Trophoblast cell (in vitro differentiated cells and primary cell): ENCODE measurements at regions not wholly inside any gene's neighbourhood (a gene's known extent, or its start where the extent isn't known, plus 50 kb on each side); places are given as distances from the start of the nearest gene placed in this dataset.

Experiments used
- DNase-seq, 2 donors: peaks; one replicate each; pipeline ENCODE4 v3.0.0-alpha.2; 2016
- H2AFZ ChIP-seq: 2 replicates; pipeline ENCODE4 v1.6.1; 2013; ENCODE audit warnings: low read length, moderate library complexity, mild to moderate bottlenecking; ENCODE audit not compliant: insufficient read depth, poor library complexity
- H2AK5ac ChIP-seq: 2 replicates; pipeline ENCODE4 v1.6.1; 2013; ENCODE audit warnings: mild to moderate bottlenecking, low read length
- H2BK120ac ChIP-seq: 2 replicates; pipeline ENCODE4 v1.6.1; 2013; ENCODE audit warnings: low read length, mild to moderate bottlenecking, moderate library complexity; ENCODE audit not compliant: insufficient read depth, poor library complexity
- H2BK12ac ChIP-seq: 2 replicates; pipeline ENCODE4 v1.6.1; 2013; ENCODE audit warnings: mild to moderate bottlenecking, low read length, moderate library complexity
- H2BK5ac ChIP-seq: 2 replicates; pipeline ENCODE4 v1.6.1; 2013; ENCODE audit warnings: low read length, low read depth, moderate library complexity, mild to moderate bottlenecking; ENCODE audit not compliant: poor library complexity
- H3K14ac ChIP-seq: 2 replicates; pipeline ENCODE4 v1.6.1; 2013; ENCODE audit warnings: mild to moderate bottlenecking, low read length
- H3K18ac ChIP-seq: 2 replicates; pipeline ENCODE4 v1.6.1; 2013; ENCODE audit warnings: mild to moderate bottlenecking, low read length
- H3K23ac ChIP-seq: 2 replicates; pipeline ENCODE4 v1.6.1; 2013; ENCODE audit warnings: low read length
- H3K27ac ChIP-seq: 2 replicates; pipeline ENCODE4 v1.5.1; 2013; ENCODE audit warnings: low read depth, mild to moderate bottlenecking, inconsistent platforms, low read length, moderate library complexity
- H3K27me3 ChIP-seq: 2 replicates; pipeline ENCODE4 v1.6.1; 2013; ENCODE audit warnings: inconsistent platforms, mild to moderate bottlenecking, low read length, moderate library complexity; ENCODE audit not compliant: insufficient read depth
- H3K36me3 ChIP-seq, 2 experiments: 1 replicate in 1 of 2; 2 replicates in 1 of 2; pipeline ENCODE4 v1.6.1; 2013; ENCODE audit warnings: low read length in 2 of 2, mild to moderate bottlenecking in 2 of 2, moderate library complexity in 1 of 2; ENCODE audit not compliant: insufficient read depth in 2 of 2, control insufficient read depth in 1 of 2
- H3K4ac ChIP-seq: 2 replicates; pipeline ENCODE4 v1.6.1; 2013; ENCODE audit warnings: low read depth, mild to moderate bottlenecking, low read length, moderate library complexity
- H3K4me1 ChIP-seq, 2 experiments: 1 replicate in 1 of 2; 2 replicates in 1 of 2; pipeline ENCODE4 v1.6.1; 2013; ENCODE audit warnings: low read length in 2 of 2, mild to moderate bottlenecking in 2 of 2, moderate library complexity in 1 of 2; ENCODE audit not compliant: insufficient read depth in 2 of 2, control insufficient read depth in 1 of 2
- H3K4me2 ChIP-seq: 2 replicates; pipeline ENCODE4 v1.6.1; 2013; ENCODE audit warnings: inconsistent platforms, mild to moderate bottlenecking, low read length, moderate library complexity
- H3K4me3 ChIP-seq: 2 replicates; pipeline ENCODE4 v1.5.1; 2013; ENCODE audit warnings: mild to moderate bottlenecking, low read depth, low read length, inconsistent platforms
- H3K79me1 ChIP-seq: one replicate; pipeline ENCODE4 v1.6.1; 2013; ENCODE audit warnings: low read length
- H3K79me2 ChIP-seq: 2 replicates; pipeline ENCODE4 v1.6.1; 2013; ENCODE audit warnings: low read length, mild to moderate bottlenecking; ENCODE audit not compliant: control insufficient read depth, insufficient read depth, poor library complexity
- H3K9ac ChIP-seq: 2 replicates; pipeline ENCODE4 v1.6.1; 2013; ENCODE audit warnings: mild to moderate bottlenecking, low read length
- H3K9me3 ChIP-seq: 2 replicates; pipeline ENCODE4 v1.6.1; 2013; ENCODE audit warnings: low read depth, mild to moderate bottlenecking, control low read depth, inconsistent platforms, low read length; ENCODE audit not compliant: insufficient read depth
- H4K12ac ChIP-seq: 2 replicates; pipeline ENCODE4 v1.6.1; 2013; ENCODE audit warnings: low read depth, mild to moderate bottlenecking, low read length, moderate library complexity
- H4K8ac ChIP-seq: 2 replicates; pipeline ENCODE4 v1.6.1; 2013; ENCODE audit warnings: low read depth, mild to moderate bottlenecking, low read length, moderate library complexity
- H4K91ac ChIP-seq: one replicate; pipeline ENCODE4 v1.6.1; 2013; ENCODE audit warnings: low read depth, mild to moderate bottlenecking, low read length, moderate library complexity
- WGBS: extraction: QIAGEN DNeasy Blood & Tissue Kit; methylation state at CpG from one replicate; pipeline ENCODE4 v1.1.7; 2013; ENCODE audit warnings: missing lambda C conversion rate; ENCODE audit not compliant: insufficient read length, insufficient coverage; ENCODE audit errors: extremely low coverage; 5-methylcytosine and 5-hydroxymethylcytosine counted together

DNA sequence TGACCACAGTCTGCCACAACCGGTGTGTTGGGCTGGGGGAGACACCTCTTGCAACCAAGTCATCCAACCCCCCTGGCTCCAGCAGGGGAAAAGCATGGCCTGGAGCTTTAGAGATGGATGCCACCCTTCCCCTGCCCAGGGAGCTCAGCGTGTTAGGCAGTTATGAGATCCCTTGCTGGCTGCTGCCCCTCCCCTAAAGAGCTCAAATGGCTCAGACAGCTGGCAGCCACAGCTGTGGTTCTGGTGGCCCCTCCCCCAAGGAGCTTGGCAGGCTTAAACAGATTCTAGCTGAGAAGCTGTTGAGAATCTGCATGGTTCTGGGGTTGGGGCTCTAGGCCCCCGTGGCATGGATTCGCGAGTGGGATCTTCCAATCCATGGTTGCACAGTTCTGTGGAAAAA lies 64.7 kb downstream of the TEX51 start:
- H2BK12ac ChIP-seq, result no peak overlapping the region
- no peaks in the 10 kb centered on the region for H3K27me3 ChIP-seq
- no peak overlapping the region for H3K14ac ChIP-seq
- no peaks in the 10 kb centered on the region for H3K79me1 ChIP-seq
- H3K4me1 ChIP-seq, result no peaks in the 10 kb centered on the region
- H2BK5ac ChIP-seq, result no peak overlapping the region
- no peak overlapping the region for H3K23ac ChIP-seq
- no CpG with 5 or more reads among the region's 5 CpGs for WGBS
- H2AFZ ChIP-seq, result no peak overlapping the region
- no peak overlapping the region for H4K91ac ChIP-seq
- H3K9me3 ChIP-seq, result peaks cover 2% of the 10 kb centered on the region
- no peak overlapping the region for H2BK120ac ChIP-seq
- no peak overlapping the region for H3K4ac ChIP-seq
- H4K12ac ChIP-seq, result no peak overlapping the region
- DNase-seq, result no peak
- no peak overlapping the region for H4K8ac ChIP-seq
- H3K4me2 ChIP-seq, result no peak overlapping the region
- no peak overlapping the region for H3K9ac ChIP-seq
- H3K79me2 ChIP-seq, result no peaks in the 10 kb centered on the region
- H3K4me3 ChIP-seq, result no peak overlapping the region
- H2AK5ac ChIP-seq, result no peak overlapping the region
- H3K18ac ChIP-seq, result no peak overlapping the region
- H3K36me3 ChIP-seq, result no peaks in the 10 kb centered on the region
- no peak overlapping the region for H3K27ac ChIP-seq

- DNase-seq, result no peak
- Histone ChIP-seq H3K79me2 (no peaks in the 10 kb centered on the region), H2AK5ac (no peak overlapping the region), H3K36me3 (no peaks in the 10 kb centered on the region), H3K27ac (no peak overlapping the region), H4K8ac (no peak overlapping the region), H3K27me3 (no peaks in the 10 kb centered on the region), H2BK12ac (no peak overlapping the region), H4K12ac (no peak overlapping the region), H3K18ac (no peak overlapping the region), H4K91ac (no peak overlapping the region), H3K4me1 (peaks cover 0 to under 1% of the 10 kb centered on the region in 2 experiments), H3K14ac (no peak overlapping the region), H3K4me2 (no peak overlapping the region), H3K4me3 (no peak overlapping the region), H3K23ac (no peak overlapping the region), H3K9ac (no peak overlapping the region), H3K4ac (no peak overlapping the region), H2BK120ac (no peak overlapping the region), H3K79me1 (no peaks in the 10 kb centered on the region), H2BK5ac (no peak overlapping the region), H2AFZ (no peak overlapping the region), H3K9me3 (peaks cover 2% of the 10 kb centered on the region)
- no CpG with 5 or more reads among the region's 1 CpG for WGBS
Measured at GRCh38 chr2:126966601-126967000, 67.9 kb downstream of the TEX51 start.

DNA sequence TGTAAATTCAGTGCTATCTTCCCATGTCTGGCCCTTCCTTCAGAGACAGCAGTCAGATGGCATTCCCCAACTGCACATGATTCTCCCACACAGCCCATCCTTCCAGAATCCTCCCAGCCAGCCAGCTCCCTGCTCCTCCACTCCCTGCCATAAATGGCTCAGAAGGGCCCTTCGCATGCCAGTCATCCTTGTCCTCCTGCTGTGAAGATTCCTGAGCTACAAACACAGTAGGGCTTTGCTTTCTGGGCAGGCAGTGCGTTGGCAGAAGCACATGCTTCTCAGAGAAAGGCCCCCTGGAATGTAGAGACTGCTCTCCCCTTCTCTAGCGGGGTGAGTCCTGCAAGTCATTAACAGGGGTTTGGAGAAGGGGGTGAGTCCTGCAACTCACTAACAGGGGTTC lies 71.9 kb downstream of the TEX51 start:
- no peak overlapping the region for H3K4me3 ChIP-seq
- no peak overlapping the region for H3K9ac ChIP-seq
- no peak overlapping the region for H3K4ac ChIP-seq
- no peak overlapping the region for H4K91ac ChIP-seq
- H3K36me3 ChIP-seq, result no peaks in the 10 kb centered on the region
- H2AFZ ChIP-seq, result no peak overlapping the region
- no peaks in the 10 kb centered on the region for H3K27me3 ChIP-seq
- no peak overlapping the region for H3K14ac ChIP-seq
- H3K79me1 ChIP-seq, result no peaks in the 10 kb centered on the region
- H4K8ac ChIP-seq, result no peak overlapping the region
- H3K27ac ChIP-seq, result no peak overlapping the region
- no peaks in the 10 kb centered on the region for H3K79me2 ChIP-seq
- H3K23ac ChIP-seq, result no peak overlapping the region
- no peak overlapping the region for H2BK120ac ChIP-seq
- H2BK5ac ChIP-seq, result no peak overlapping the region
- no peak overlapping the region for H4K12ac ChIP-seq
- H3K9me3 ChIP-seq, result no peaks in the 10 kb centered on the region
- DNase-seq, result no peak
- no peak overlapping the region for H2AK5ac ChIP-seq
- H3K4me1 ChIP-seq, result peaks cover 0 to 3% of the 10 kb centered on the region in 2 experiments
- no peak overlapping the region for H3K4me2 ChIP-seq
- H3K18ac ChIP-seq, result no peak overlapping the region
- WGBS, result no CpG with 5 or more reads among the region's 3 CpGs
- no peak overlapping the region for H2BK12ac ChIP-seq

GRCh38 chr2:126971162-126971480 lies 72.4 kb downstream of the TEX51 start:
- no peak overlapping the region for H2BK5ac ChIP-seq
- no peak overlapping the region for H4K12ac ChIP-seq
- H4K8ac ChIP-seq, result no peak overlapping the region
- H3K14ac ChIP-seq, result no peak overlapping the region
- H3K9ac ChIP-seq, result no peak overlapping the region
- no peaks in the 10 kb centered on the region for H3K79me1 ChIP-seq
- H3K79me2 ChIP-seq, result no peaks in the 10 kb centered on the region
- H3K9me3 ChIP-seq, result no peaks in the 10 kb centered on the region
- no peak for DNase-seq
- H3K27ac ChIP-seq, result no peak overlapping the region
- H4K91ac ChIP-seq, result no peak overlapping the region
- H2AK5ac ChIP-seq, result no peak overlapping the region
- no peak overlapping the region for H3K23ac ChIP-seq
- no peak overlapping the region for H3K4me3 ChIP-seq
- no peaks in the 10 kb centered on the region for H3K36me3 ChIP-seq
- no peak overlapping the region for H2AFZ ChIP-seq
- H2BK12ac ChIP-seq, result no peak overlapping the region
- no peak overlapping the region for H3K4ac ChIP-seq
- H3K18ac ChIP-seq, result no peak overlapping the region
- H3K4me2 ChIP-seq, result no peak overlapping the region
- H3K4me1 ChIP-seq, result peaks cover 0 to 3% of the 10 kb centered on the region in 2 experiments
- H3K27me3 ChIP-seq, result no peaks in the 10 kb centered on the region
- no CpG with 5 or more reads among the region's 14 CpGs for WGBS
- H2BK120ac ChIP-seq, result no peak overlapping the region
